GM18507 (cell line): ENCODE measurements at regions not wholly inside any gene's neighbourhood (a gene's known extent, or its start where the extent isn't known, plus 50 kb on each side); places are given as distances from the start of the nearest gene placed in this dataset.

Source experiments
- DNase-seq: peaks from one replicate; pipeline ENCODE4 v3.0.0; 2011; ENCODE audit warnings: low read depth; ENCODE audit not compliant: insufficient read length; ENCODE audit errors: extremely low spot score
- FAIRE-seq: peaks from 2 replicates; lab custom pipeline; 2011; peaks lifted over from hg19 to GRCh38; lab: Jason Lieb, UNC

- DNase-seq, result no peak
- FAIRE-seq, result no peak
Observed at GRCh38 chr2:164323978-164324377, 297.3 kb downstream of the GRB14 start.

DNA sequence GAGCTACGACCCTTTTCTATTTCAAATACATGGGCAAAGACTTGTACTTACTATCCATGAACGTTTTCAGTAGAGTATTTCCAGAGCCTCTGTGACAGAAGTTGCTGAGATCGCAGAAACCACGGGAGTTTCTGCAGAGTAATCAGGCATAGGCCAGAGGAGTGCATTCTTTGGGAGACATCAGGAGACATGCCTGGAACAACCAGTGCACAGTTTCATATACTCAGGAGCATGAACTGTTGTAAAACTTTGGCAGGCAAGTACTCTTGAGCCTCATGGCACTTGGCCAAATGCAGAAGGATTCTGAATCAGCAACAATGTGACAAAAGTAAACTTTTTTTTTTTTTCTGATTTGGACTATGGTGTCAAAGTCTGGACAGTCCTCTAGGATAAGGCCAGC, 307.1 kb downstream of the GRB14 start:
- DNase-seq (no peak), FAIRE-seq (no peak)

DNA sequence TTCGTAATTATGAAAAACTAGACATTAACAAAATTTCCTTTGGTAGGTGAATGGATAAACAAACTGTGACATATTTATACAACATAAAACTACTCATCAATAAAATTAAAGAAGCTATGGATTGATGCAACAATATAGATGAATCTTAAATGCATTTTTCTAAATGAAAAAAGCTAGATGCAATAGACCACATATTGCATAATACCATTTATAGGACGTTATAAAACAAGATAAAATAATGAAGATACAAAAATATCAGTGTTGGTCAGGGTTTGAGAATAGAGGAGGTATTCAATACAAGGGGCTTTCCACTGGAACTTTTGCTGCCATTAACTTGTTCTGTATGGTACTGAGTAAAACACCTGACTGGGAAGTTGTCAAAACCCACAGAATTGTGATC, 314.4 kb downstream of the GRB14 start:
- FAIRE-seq (no peak), DNase-seq (no peak)

DNA sequence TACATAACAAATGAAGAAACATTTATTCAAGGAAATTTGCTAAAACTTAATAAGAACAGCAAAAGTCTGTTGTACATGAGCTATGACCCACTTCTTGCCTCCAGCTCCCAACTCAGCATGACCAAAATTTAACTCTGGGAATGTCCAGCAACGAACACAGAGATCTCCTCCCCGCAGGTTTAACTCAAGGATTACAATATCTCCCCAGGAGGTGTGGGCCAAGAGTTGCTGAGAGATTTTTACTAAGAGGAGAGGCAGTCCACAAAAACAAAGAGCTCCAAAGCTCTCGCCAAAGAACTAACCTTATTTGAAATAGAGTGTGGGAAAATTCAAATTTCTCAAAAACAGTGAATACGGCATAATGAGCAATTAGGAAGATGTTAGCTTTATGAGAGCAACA, 318.5 kb downstream of the GRB14 start:
- DNase-seq (no peak), FAIRE-seq (no peak)

DNA sequence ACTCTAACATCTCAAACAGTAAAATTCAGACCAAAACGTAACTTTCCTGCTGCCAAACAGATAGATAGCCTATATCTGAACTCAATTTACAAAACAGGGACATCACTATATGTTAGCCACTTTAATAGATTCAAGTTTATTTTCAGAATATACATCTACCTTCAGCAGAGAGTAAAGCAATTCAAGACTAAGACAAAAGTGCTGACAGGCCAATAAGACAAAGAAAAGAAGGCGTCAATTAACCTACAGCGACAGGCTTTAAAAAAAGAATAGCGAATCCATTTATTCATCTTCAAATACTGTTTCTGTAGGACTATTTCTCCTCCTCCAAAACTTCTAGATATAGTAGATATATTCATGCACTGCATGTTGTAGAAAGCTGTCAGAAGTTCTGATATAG, 333.0 kb downstream of the GRB14 start:
- no peak for DNase-seq

DNA sequence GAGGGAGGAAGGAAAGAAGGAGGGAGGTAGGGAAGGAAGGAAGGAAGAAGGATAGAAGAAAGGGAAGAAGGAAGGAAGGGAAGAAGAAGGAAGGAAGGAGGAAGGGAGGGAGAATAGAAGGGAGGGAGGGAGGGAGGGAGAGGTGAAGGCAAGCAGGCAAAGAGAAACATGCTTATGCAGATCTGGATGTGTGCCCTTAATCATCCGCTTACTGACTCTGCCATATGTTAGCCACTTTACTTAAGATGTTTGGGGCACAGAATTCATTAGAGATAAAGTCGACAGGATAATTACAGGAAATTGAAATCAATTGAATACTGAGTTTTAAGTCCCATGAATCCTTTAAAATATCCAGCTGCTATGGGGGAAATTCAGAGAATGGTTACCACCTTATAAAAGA, 334.2 kb downstream of the GRB14 start:
- DNase-seq (no peak), FAIRE-seq (no peak)

More for the DNA sequence above, 333.0 kb downstream of the GRB14 start:
- FAIRE-seq, result no peak

- DNase-seq, result no peak
- FAIRE-seq, result no peak
Observed at GRCh38 chr2:164285576-164285975, 335.7 kb downstream of the GRB14 start.

DNA sequence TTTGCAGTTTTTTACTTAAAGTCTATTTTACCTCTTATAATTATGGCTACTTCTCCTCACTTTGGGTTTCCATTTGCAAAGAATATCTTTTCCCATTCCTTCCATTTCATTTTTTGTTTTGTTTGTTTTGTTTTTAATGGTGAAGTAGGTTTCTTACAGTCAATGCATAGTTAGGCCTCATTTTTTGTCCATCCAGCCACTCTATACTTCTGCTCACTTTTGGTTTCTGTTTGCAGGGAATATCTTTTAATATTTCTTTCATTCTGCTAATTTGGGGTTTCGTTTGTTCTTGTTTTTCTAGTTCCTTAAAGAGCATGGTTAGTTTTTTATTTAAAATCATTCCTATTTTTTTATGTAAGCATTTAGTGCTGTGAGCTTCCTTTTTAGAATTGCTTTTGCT, 339.4 kb downstream of the GRB14 start:
- no peak for DNase-seq
- no peak for FAIRE-seq

GRCh38 chr2:164275659-164276058, 345.6 kb downstream of the GRB14 start:
- FAIRE-seq (no peak), DNase-seq (no peak)

GRCh38 chr2:164260506-164260905, 360.8 kb downstream of the GRB14 start:
- DNase-seq (no peak), FAIRE-seq (no peak)

DNA sequence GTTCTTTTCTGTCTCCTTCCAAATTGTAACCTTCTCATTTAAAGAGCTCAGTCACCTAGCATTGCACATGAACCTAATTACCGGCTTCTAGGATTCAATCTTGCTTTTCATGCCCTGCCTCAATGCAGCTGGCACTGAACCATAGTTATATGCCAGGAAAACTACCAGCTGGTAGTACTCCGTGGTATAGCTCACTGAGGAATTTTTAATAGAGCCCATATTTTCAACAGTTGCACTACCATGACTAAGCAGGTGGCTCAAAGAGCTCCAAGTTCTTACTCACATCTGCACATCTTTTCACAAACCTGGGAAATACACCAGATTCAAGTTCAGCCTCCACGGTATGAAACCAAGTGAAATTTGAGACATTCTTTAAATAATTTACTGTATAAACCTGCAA, 363.5 kb downstream of the GRB14 start:
- DNase-seq, result no peak
- FAIRE-seq, result no peak

GRCh38 chr2:164252568-164253287, 368.6 kb downstream of the GRB14 start:
- DNase-seq (no peak), FAIRE-seq (peak; percentile 68)

GRCh38 chr2:164243315-164243714, 378.0 kb downstream of the GRB14 start:
- no peak for FAIRE-seq
- no peak for DNase-seq

DNA sequence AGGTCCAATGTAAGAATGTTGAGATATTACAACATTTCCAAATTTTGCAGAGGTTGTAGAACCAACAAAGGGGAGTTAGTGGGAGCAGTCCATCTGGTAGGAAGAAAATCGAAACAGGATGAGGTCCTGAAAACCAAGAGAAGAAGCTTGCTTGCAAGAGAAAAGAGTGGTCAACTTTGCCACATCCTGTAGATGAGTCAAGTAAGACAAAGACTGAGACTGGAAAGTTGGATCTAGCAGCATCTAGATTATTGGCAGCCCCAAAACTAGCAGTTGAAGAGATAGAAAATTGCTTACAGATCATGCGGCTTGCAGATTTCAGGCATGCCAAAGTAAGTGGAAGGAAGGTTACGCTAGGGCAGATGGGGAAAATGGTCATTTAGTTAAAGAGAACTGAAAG, 378.9 kb downstream of the GRB14 start:
- DNase-seq (no peak), FAIRE-seq (no peak)

DNA sequence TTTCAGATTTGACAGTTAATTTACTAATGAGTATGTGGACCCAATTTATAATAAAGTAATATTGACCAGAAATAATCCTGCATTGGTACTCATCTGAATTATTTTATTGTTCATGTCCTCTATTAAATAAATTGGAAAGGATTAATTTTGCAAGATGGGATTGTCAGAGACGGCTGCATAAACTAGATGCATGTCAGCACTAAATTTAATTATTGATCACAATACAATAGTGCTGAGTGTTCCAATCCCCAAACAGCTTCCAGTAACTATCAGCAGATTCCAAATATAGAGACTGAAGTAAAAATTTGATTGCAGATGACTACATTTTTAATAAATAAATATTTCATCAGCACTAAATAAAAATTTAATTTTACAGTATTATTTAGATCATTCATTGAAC, 387.2 kb downstream of the GRB14 start:
- DNase-seq (no peak), FAIRE-seq (no peak)

DNA sequence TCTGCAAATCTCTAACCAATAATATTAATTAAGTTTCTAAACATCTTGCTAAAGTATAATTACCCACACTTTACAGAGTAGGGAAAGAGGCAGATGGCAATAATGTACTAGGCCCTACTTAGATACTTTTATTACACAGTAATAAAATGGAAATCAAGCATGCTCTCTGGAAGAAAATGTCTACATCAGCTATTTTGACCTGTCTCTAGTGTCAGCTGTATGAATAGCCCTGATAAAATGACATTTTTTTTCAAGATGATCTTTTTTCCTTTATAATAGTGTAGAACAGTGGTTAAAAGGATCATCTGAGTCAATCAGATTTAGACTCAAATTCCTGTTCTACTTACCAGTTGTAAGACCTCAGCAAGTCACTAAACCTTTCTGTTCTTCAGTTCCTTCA, 397.3 kb downstream of the GRB14 start:
- FAIRE-seq, result no peak

GRCh38 chr2:164221473-164221872, 399.8 kb downstream of the GRB14 start:
- DNase-seq (no peak), FAIRE-seq (no peak)

More for the DNA sequence above, 397.3 kb downstream of the GRB14 start:
- DNase-seq, result no peak

GRCh38 chr2:164220265-164220664, 401.0 kb downstream of the GRB14 start:
- FAIRE-seq (no peak), DNase-seq (no peak)

GRCh38 chr2:164213916-164214315, 407.4 kb downstream of the GRB14 start:
- FAIRE-seq (no peak), DNase-seq (no peak)

DNA sequence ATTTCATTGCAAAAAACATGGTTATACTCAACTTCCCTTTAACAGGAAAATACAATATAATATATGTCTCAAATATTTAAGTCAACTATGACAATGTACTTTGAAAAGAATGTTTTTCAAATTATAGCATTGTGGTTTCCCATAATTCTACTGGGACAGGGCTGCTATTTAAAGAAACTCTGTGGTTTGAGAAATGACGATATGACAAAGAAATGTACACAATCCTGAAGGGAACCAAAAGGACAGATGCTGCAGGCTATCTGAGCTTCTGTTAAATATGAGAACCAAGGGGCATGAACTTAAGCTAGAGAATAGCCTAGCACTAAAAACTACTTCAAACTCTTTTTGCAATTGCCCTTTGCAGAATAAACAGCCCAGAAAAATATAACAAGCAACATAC, 415.9 kb downstream of the GRB14 start:
- FAIRE-seq, result no peak

GRCh38 chr2:164203131-164203530, 418.2 kb downstream of the GRB14 start:
- no peak for FAIRE-seq
- DNase-seq, result no peak

More for the DNA sequence above, 415.9 kb downstream of the GRB14 start:
- DNase-seq, result no peak

GRCh38 chr2:164198256-164198655, 423.0 kb downstream of the GRB14 start:
- FAIRE-seq (no peak), DNase-seq (no peak)
